IMR-90 (cell line): ENCODE measurements at regions not wholly inside any gene's neighbourhood (a gene's known extent, or its start where the extent isn't known, plus 50 kb on each side); places are given as distances from the start of the nearest gene placed in this dataset.

Experiments
- ATAC-seq: fragments of 200-7000 bp; cut with Tn5 transposase; 2 replicates; pipeline ENCODE4 v1.9.1; 2020; ENCODE audit warnings: low read depth, mild to moderate bottlenecking, moderate library complexity
- BruUV-seq: library from RNA; stranded (reverse); fragments of 400-500 nt; replicated peaks from 2 replicates; lab custom pipeline; 2021; lab: Mats Ljungman, UMichigan
- CTCF ChIA-PET: fragments of 300-600 bp; formaldehyde crosslinking; extraction: SDS; loops from one replicate; lab custom pipeline; 2021; ENCODE audit warnings: antibody characterized with exemption; lab: Yijun Ruan, JAX
- POLR2A ChIA-PET: fragments of 300-600 bp; sonication (Branson Sonifier 250); formaldehyde crosslinking; loops from one replicate; lab custom pipeline; 2022; ENCODE audit warnings: antibody characterized with exemption; ENCODE audit not compliant: unreplicated experiment; lab: Charles Lee
- DNase-seq: peaks from one replicate; pipeline ENCODE4 v3.0.0; 2013
- H2AFZ ChIP-seq: replicated peaks from 2 replicates; pipeline ENCODE3; 2013; ENCODE audit warnings: low read length, mild to moderate bottlenecking; ENCODE audit not compliant: poor library complexity
- H2AK5ac ChIP-seq: 2 replicates; pipeline ENCODE4 v1.6.1; 2013; ENCODE audit warnings: low read depth, low read length, inconsistent platforms
- H2AK9ac ChIP-seq: replicated peaks from 2 replicates; pipeline ENCODE3; 2013; ENCODE audit warnings: mild to moderate bottlenecking, low read depth, low read length, moderate library complexity; ENCODE audit not compliant: poor library complexity
- H2BK120ac ChIP-seq: 2 replicates; pipeline ENCODE4 v1.6.1; 2013; ENCODE audit warnings: low read depth, low read length, inconsistent platforms
- H2BK15ac ChIP-seq: 3 replicates; pipeline ENCODE4 v1.6.1; 2013; ENCODE audit warnings: low read depth, low read length, inconsistent platforms
- H2BK20ac ChIP-seq: 2 replicates; pipeline ENCODE4 v1.6.1; 2013; ENCODE audit warnings: low read depth, mild to moderate bottlenecking, inconsistent platforms, low read length, moderate library complexity
- H2BK5ac ChIP-seq: 2 replicates; pipeline ENCODE4 v1.6.1; 2013; ENCODE audit warnings: mild to moderate bottlenecking, low read depth, low read length, inconsistent platforms; ENCODE audit not compliant: poor library complexity, severe bottlenecking
- H3K14ac ChIP-seq: replicated peaks from 2 replicates; pipeline ENCODE4 v1.6.1; 2013; ENCODE audit warnings: low read depth, low read length, inconsistent platforms
- H3K18ac ChIP-seq: 2 replicates; pipeline ENCODE4 v1.6.1; 2013; ENCODE audit warnings: low read depth, low read length, control low read depth
- H3K23ac ChIP-seq: 2 replicates; pipeline ENCODE4 v1.6.1; 2013; ENCODE audit warnings: low read depth, low read length, inconsistent platforms
- H3K27ac ChIP-seq: 2 replicates; pipeline ENCODE4 v1.5.1; 2013; ENCODE audit warnings: mild to moderate bottlenecking, control low read depth, low read length; ENCODE audit not compliant: insufficient read depth
- H3K27me3 ChIP-seq: 2 replicates; pipeline ENCODE4 v1.6.1; 2013; ENCODE audit warnings: low read length; ENCODE audit not compliant: control insufficient read depth, insufficient read depth
- H3K36me3 ChIP-seq: 2 replicates; pipeline ENCODE4 v1.6.1; 2013; ENCODE audit warnings: low read length, mixed read lengths; ENCODE audit not compliant: control insufficient read depth, insufficient read depth
- H3K4ac ChIP-seq: 2 replicates; pipeline ENCODE4 v1.6.1; 2013; ENCODE audit warnings: low read depth, low read length, inconsistent platforms
- H3K4me1 ChIP-seq: 2 replicates; pipeline ENCODE4 v1.6.1; 2013; ENCODE audit warnings: low read length, mixed read lengths; ENCODE audit not compliant: control insufficient read depth, insufficient read depth
- H3K4me2 ChIP-seq: 2 replicates; pipeline ENCODE4 v1.6.1; 2013; ENCODE audit warnings: low read depth, mild to moderate bottlenecking, control low read depth, low read length, moderate library complexity
- H3K4me3 ChIP-seq: 2 replicates; pipeline ENCODE4 v1.5.1; 2013; ENCODE audit warnings: low read depth, mild to moderate bottlenecking, control low read depth, low read length, moderate library complexity; ENCODE audit not compliant: insufficient read depth
- H3K56ac ChIP-seq: 2 replicates; pipeline ENCODE4 v1.6.1; 2013; ENCODE audit warnings: low read length, inconsistent platforms; ENCODE audit not compliant: insufficient read depth; ENCODE audit errors: extremely low read depth
- H3K79me1 ChIP-seq, 2 experiments: 2 replicates each; pipeline ENCODE4 v1.6.1; 2013; ENCODE audit warnings: low read length in 2 of 2, inconsistent platforms in 1 of 2, low read depth in 1 of 2
- H3K9ac ChIP-seq: 2 replicates; pipeline ENCODE4 v1.6.1; 2013; ENCODE audit warnings: low read depth, low read length, control low read depth
- H3K9me1 ChIP-seq: 2 replicates; pipeline ENCODE4 v1.6.1; 2013; ENCODE audit warnings: low read length, inconsistent platforms; ENCODE audit not compliant: insufficient read depth
- H3K9me3 ChIP-seq: 2 replicates; pipeline ENCODE4 v1.6.1; 2013; ENCODE audit warnings: low read length; ENCODE audit not compliant: control insufficient read depth, insufficient read depth
- H4K20me1 ChIP-seq: 2 replicates; pipeline ENCODE4 v1.6.1; 2013; ENCODE audit warnings: low read length, inconsistent platforms; ENCODE audit not compliant: insufficient read depth
- H4K5ac ChIP-seq: 2 replicates; pipeline ENCODE4 v1.6.1; 2013; ENCODE audit warnings: mild to moderate bottlenecking, low read depth, low read length, control low read depth
- H4K8ac ChIP-seq, 2 experiments: 2 replicates each; pipeline ENCODE4 v1.6.1; 2013; ENCODE audit warnings: low read depth in 2 of 2, low read length in 2 of 2, control low read depth in 1 of 2, inconsistent platforms in 1 of 2
- H4K91ac ChIP-seq: 2 replicates; pipeline ENCODE4 v1.6.1; 2013; ENCODE audit warnings: low read depth, low read length, inconsistent platforms; ENCODE audit not compliant: insufficient read depth
- CEBPB ChIP-seq: IDR thresholded peaks from 2 replicates; pipeline ENCODE4 v1.6.1; 2012; ENCODE audit warnings: low read depth, low read length, improper control_type of control experiment
- ELK1 ChIP-seq: fragments of 150-350 bp; IDR thresholded peaks from 2 replicates; pipeline ENCODE4 v1.6.1; 2016; ENCODE audit warnings: low read depth, mild to moderate bottlenecking, low read length, moderate library complexity, borderline replicate concordance
- MAZ ChIP-seq: IDR thresholded peaks from 2 replicates; pipeline ENCODE4 v1.6.1; 2012; ENCODE audit warnings: low read depth, mild to moderate bottlenecking, low read length, improper control_type of control experiment, moderate library complexity, borderline replicate concordance
- RCOR1 ChIP-seq: IDR thresholded peaks from 2 replicates; pipeline ENCODE4 v1.6.1; 2012; ENCODE audit warnings: mild to moderate bottlenecking, low read length, improper control_type of control experiment; ENCODE audit not compliant: insufficient replicate concordance
- whole genome bisulfite sequencing, 2 experiments: methylation state at CpG; one replicate each; pipeline versions ENCODE4 v1.1.5 to v1.1.7; 2013; ENCODE audit warnings: missing lambda C conversion rate in 2 of 2; ENCODE audit not compliant: insufficient read length in 1 of 2; ENCODE audit errors: extremely low coverage in 2 of 2; 5-methylcytosine and 5-hydroxymethylcytosine counted together
- dilution Hi-C: fragments of 300-500 bp; cut with HindIII; formaldehyde crosslinking; loops from one replicate; pipeline ENCODE4 v1.14.3; 2018; ENCODE audit warnings: low sequenced_read_pairs; ENCODE audit not compliant: unreplicated experiment
- in situ Hi-C: fragments of 300-500 bp; cut with MboI; formaldehyde crosslinking; loops from 3 replicates; pipeline ENCODE4 v1.14.3; 2019; ENCODE audit warnings: low sequenced_read_pairs, inconsistent platforms, mixed read lengths
- intact Hi-C: fragments of 100-400 bp; cut with micrococcal nuclease; formaldehyde crosslinking; loops from 2 replicates; pipeline ENCODE4 v1.10.0; 2022

- Histone ChIP-seq H2AFZ (peak overlapping the region; percentile 50), H2AK9ac (no peak overlapping the region), H3K23ac (no peak overlapping the region), H3K9me3 (no peaks in the 10 kb centered on the region), H2BK120ac (no peak overlapping the region), H4K8ac (no peak overlapping the region), H4K5ac (no peak overlapping the region), H3K4me1 (no peaks in the 10 kb centered on the region), H4K20me1 (no peaks in the 10 kb centered on the region), H3K36me3 (no peaks in the 10 kb centered on the region), H2BK5ac (no peak overlapping the region), H3K9me1 (no peaks in the 10 kb centered on the region), H2AK5ac (no peak overlapping the region), H3K18ac (no peak overlapping the region), H3K4me3 (no peak overlapping the region), H2BK20ac (no peak overlapping the region), H3K79me1 (no peaks in the 10 kb centered on the region), H3K56ac (no peak overlapping the region), H3K27ac (no peak overlapping the region), H2BK15ac (no peak overlapping the region), H3K14ac (no peak overlapping the region), H3K27me3 (no peaks in the 10 kb centered on the region), H3K9ac (no peak overlapping the region), H3K4ac (no peak overlapping the region), H3K4me2 (no peak overlapping the region), H4K91ac (no peak overlapping the region)
- no peak for DNase-seq
- BruUV-seq, result no TSS peak
- in situ Hi-C loops, result no loop called here
- CTCF ChIA-PET, result no interaction called here
- no peak for ATAC-seq
- dilution Hi-C loops, result no loop called here
- no CpG with 5 or more reads among the region's 5 CpGs for WGBS, 2 experiments
- intact Hi-C loops, result no loop called here
- POLR2A ChIA-PET, result no interaction called here
- TF ChIP-seq RCOR1 (no peak), ELK1 (no peak), CEBPB (no peak), MAZ (no peak)
Measured at GRCh38 chr9:2925016-2925415, 81.1 kb upstream of the PUM3 start.
